HepG2 (cell line): ENCODE measurements at regions not wholly inside any gene's neighbourhood (a gene's known extent, or its start where the extent isn't known, plus 50 kb on each side); places are given as distances from the start of the nearest gene placed in this dataset.

ENCODE experiments used
- ETV6 ChIP-seq: sonication (generic); formaldehyde crosslinking; conservative IDR thresholded peaks from 2 replicates; pipeline ENCODE4 v1.4.0; 2020; ENCODE audit warnings: missing genetic modification reagents
- GABPA ChIP-seq, 2 experiments: IDR thresholded peaks; 2 replicates each; pipeline ENCODE4 v1.6.1; 2011 to 2016; ENCODE audit warnings: low read depth in 2 of 2, low read length in 1 of 2, missing biosample characterization in 1 of 2, missing genetic modification characterization in 1 of 2
- KAT7 ChIP-seq: IDR thresholded peaks from 2 replicates; pipeline ENCODE4 v1.6.1; 2018; ENCODE audit warnings: borderline replicate concordance, missing compliant biosample characterization
- KLF13 ChIP-seq: sonication (generic); formaldehyde crosslinking; IDR thresholded peaks from 2 replicates; pipeline ENCODE4 v1.4.0; 2020; ENCODE audit warnings: mild to moderate bottlenecking, missing genetic modification reagents
- POLR2A ChIP-seq, 2 experiments: IDR thresholded peaks; 2 replicates each; pipeline ENCODE4 v1.6.1; 2011; ENCODE audit warnings: low read depth in 2 of 2, low read length in 2 of 2, mild to moderate bottlenecking in 1 of 2, moderate library complexity in 1 of 2; ENCODE audit not compliant: insufficient read depth in 1 of 2
- SOX5 ChIP-seq: IDR thresholded peaks from 2 replicates; pipeline ENCODE4 v1.6.1; 2016; ENCODE audit warnings: borderline replicate concordance
- U2AF2 ChIP-seq: fragments of 200-400 bp; formaldehyde crosslinking; IDR thresholded peaks from 2 replicates; pipeline ENCODE4 v1.6.1; 2017; ENCODE audit warnings: low read depth, mild to moderate bottlenecking, low read length
- ZNF232 ChIP-seq: sonication (generic); formaldehyde crosslinking; IDR thresholded peaks from 2 replicates; pipeline ENCODE4 v1.4.0; 2020; ENCODE audit warnings: missing genetic modification reagents, borderline replicate concordance
- ZNF451 ChIP-seq: sonication (generic); formaldehyde crosslinking; IDR thresholded peaks from 2 replicates; pipeline ENCODE4 v1.5.0; 2020; ENCODE audit warnings: mild to moderate bottlenecking, missing genetic modification reagents
- TF ChIP-seq, protein P1 (sequence below): sonication (generic); IDR thresholded peaks from 2 replicates; pipeline ENCODE4 v1.6.1; 2016; ENCODE audit warnings: low read depth, borderline replicate concordance

DNA sequence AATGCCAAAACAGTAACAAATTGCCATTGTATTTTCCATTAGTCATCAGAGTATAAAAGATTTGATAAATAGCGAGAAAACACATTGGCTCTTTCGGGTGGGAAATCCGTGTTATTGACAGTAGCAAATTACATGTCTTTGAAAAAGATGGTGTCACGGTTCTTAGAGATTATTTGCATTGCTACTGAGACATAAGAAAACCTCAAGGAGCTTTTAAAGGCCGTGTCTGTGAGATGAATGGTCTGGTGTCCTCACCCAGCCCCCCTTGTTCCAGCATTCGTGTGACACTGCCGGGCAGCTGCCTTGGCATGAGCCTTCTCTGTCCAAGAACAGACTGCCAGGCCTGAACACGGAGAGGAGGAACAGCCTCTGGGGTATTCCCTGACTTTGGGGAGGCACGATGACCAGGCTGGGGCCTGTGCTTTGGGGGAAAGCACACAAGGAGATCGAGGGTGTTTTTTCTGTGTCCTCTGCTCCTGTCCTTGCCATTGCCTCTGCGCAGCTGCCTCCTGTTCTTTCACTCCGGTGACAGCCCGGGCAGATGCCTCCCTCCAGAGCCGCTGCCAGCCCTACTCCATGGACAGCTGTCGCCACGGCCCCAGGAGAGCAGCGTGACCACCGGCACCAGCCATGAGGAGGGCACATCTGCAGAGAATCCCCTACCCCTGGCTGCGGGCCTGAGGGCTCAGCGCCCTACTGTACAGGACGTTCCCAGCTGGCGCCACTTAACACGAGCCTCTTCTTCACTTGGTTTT, 167.7 kb upstream of the CDYL start:
- TF ChIP-seq, protein P1, sequence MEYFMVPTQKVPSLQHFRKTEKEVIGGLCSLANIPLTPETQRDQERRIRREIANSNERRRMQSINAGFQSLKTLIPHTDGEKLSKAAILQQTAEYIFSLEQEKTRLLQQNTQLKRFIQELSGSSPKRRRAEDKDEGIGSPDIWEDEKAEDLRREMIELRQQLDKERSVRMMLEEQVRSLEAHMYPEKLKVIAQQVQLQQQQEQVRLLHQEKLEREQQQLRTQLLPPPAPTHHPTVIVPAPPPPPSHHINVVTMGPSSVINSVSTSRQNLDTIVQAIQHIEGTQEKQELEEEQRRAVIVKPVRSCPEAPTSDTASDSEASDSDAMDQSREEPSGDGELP = no peak
- TF ChIP-seq ETV6 (CRISPR knock-in tag) (no peak), SOX5 (CRISPR knock-in tag) (no peak), GABPA (IDR thresholded peaks at IDR 0.05; ENCODE audit: low read depth, low read length) (no peak), GABPA (CRISPR knock-in tag; IDR thresholded peaks at IDR 0.05; ENCODE audit: low read depth) (no peak), KAT7 (no peak), POLR2A (IDR thresholded peaks at IDR 0.05; ENCODE audit: insufficient read depth in 1 of 2, low read depth in 2 of 2, low read length in 2 of 2) (no peak), ZNF232 (CRISPR knock-in tag) (no peak), ZNF451 (no peak), U2AF2 (no peak), KLF13 (CRISPR knock-in tag) (no peak)
